SK-N-SH treated with all-trans-retinoic acid at 6 μM for 48 hours (cell line): ENCODE measurements at regions not wholly inside any gene's neighbourhood (a gene's known extent, or its start where the extent isn't known, plus 50 kb on each side); places are given as distances from the start of the nearest gene placed in this dataset.

Experiments
- CREB5 ChIP-seq: fragments of 250-450 bp; sonication (Bioruptor Pico); IDR thresholded peaks from 2 replicates; pipeline ENCODE4 v1.5.1; 2020; ENCODE audit warnings: low read depth, mild to moderate bottlenecking, moderate library complexity
- ZFP3 ChIP-seq: fragments of 250-450 bp; sonication (Bioruptor Pico); IDR thresholded peaks from 2 replicates; pipeline ENCODE4 v1.5.0; 2020; ENCODE audit warnings: mild to moderate bottlenecking, moderate library complexity

- TF ChIP-seq ZFP3 (no peak), CREB5 (CRISPR knock-in tag) (no peak)
Measured at GRCh38 chr11:93084727-93085505, 112.9 kb downstream of the SLC36A4 start.
